ENCODE measurements at regions not wholly inside any gene's neighbourhood (a gene's known extent, or its start where the extent isn't known, plus 50 kb on each side); places are given as distances from the start of the nearest gene placed in this dataset.

DNA sequence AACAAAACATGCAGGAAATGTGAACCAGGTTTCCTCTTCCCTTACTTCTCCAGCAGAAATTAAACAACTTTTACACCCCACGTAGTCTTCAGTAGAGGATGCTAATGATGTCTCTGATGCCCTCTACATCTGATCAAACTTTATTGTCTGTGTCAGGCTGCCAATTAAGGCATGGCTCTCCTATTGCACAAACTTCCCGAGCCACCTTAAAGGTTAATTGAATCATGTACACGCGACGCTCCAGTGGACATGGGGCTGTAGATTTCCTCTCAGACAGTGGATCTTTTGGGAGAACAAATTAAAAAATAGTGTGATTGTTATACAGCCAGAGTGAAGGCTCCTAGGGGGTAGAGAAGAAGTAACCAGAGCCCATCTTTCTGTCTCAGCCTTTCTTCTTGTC is 301.6 kb downstream of the SMAD2 start:
- no peak overlapping the region for H3K4me3 ChIP-seq (ENCODE audit: control insufficient read depth, low read depth, low read length)
- DNase-seq (ENCODE audit: low read depth) = no peak
- TF ChIP-seq, protein P1, sequence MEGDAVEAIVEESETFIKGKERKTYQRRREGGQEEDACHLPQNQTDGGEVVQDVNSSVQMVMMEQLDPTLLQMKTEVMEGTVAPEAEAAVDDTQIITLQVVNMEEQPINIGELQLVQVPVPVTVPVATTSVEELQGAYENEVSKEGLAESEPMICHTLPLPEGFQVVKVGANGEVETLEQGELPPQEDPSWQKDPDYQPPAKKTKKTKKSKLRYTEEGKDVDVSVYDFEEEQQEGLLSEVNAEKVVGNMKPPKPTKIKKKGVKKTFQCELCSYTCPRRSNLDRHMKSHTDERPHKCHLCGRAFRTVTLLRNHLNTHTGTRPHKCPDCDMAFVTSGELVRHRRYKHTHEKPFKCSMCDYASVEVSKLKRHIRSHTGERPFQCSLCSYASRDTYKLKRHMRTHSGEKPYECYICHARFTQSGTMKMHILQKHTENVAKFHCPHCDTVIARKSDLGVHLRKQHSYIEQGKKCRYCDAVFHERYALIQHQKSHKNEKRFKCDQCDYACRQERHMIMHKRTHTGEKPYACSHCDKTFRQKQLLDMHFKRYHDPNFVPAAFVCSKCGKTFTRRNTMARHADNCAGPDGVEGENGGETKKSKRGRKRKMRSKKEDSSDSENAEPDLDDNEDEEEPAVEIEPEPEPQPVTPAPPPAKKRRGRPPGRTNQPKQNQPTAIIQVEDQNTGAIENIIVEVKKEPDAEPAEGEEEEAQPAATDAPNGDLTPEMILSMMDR (conservative IDR thresholded peaks at IDR 0.05; ENCODE audit: control insufficient read depth, insufficient read depth, low read depth, low read length) = no peak

DNA sequence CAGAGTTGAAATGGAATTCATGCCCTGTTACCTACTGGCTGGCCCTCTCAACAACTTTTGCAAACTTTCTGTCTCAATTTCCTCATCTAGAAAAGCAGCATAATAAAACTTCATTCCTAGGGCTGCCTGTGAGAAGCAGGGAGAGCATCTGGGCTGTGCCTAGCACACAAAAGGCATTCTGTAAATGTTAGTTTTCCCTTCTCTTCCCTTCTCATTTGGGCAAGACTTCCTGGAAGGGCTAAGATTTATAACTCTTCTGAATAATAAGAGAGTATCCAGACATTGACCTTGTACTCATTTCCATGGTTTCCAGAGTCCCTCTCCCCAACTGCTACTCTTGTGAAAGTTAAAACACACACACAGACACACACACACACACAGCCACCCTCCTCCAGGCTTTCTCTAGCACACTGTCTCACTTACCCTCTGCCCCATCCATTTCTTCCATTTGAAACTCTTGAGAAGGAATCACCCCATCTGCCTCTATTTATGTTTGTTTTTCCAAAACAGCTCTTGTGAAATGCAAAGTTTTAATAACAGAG is 302.1 kb downstream of the SMAD2 start:
- TF ChIP-seq, protein P1 (conservative IDR thresholded peaks at IDR 0.05; ENCODE audit: control insufficient read depth, insufficient read depth, low read depth, low read length) = no peak
- DNase-seq (ENCODE audit: low read depth) = no peak
- H3K4me3 ChIP-seq (ENCODE audit: control insufficient read depth, low read depth, low read length) = no peak overlapping the region

DNA sequence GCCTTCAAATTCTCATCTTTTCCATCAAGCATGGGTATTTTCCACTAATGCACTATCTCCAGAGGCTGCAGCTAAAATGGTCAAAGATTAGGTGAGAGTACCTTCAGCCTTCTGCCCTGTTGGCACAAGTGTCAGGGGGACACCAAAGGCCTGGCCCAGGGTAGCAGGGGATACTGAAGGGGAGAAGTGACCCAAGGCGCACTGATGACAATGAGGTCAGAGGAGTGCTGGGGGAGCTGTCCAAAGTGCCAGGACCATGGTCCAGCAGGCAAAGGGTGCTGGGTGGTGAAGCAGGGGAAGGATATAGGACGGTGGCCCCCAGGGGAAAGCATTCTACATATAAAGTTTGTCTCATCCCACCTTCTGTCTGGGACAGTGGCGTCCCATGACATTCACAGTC is 303.4 kb downstream of the SMAD2 start:
- TF ChIP-seq, protein P1 (conservative IDR thresholded peaks at IDR 0.05; ENCODE audit: control insufficient read depth, insufficient read depth, low read depth, low read length) = no peak
- no peak for DNase-seq (ENCODE audit: low read depth)
- no peak overlapping the region for H3K4me3 ChIP-seq (ENCODE audit: control insufficient read depth, low read depth, low read length)

DNA sequence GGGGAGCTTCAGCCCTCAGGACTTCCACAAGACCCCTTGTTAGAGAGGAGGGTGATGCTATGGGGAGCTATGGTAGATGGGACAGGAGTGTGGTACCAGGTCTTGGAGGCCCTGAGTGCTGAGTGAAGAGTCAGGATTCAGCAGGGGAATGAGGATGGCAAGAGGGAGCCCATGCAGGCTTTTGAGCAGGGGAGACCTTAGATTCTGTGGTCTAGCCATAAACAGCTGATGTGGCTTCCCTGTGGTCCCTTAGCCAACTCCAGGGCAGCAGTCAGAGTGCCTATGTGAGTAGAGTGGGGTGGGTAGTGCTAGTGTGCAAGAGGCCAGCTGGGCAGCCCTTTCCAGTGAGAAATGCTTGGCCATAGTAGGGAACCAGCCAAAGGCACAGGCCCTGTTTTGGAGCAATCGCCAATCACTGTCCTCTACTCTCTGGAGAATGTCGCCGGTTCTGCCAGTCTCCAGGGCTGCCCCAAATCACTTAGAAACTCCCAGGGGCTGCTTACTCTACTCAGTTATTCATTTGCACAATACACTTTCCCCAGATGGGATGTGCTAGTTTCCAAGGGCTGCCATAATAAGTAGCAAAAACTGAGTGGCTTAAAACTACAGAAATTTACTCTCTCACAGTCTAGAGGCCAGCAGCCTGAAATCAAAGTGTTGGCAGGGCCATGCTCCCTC is 310.5 kb downstream of the SMAD2 start:
- TF ChIP-seq, protein P1 (conservative IDR thresholded peaks at IDR 0.05; ENCODE audit: control insufficient read depth, insufficient read depth, low read depth, low read length) = no peak
- no peak overlapping the region for H3K4me3 ChIP-seq (ENCODE audit: control insufficient read depth, low read depth, low read length)
- no peak for DNase-seq (ENCODE audit: low read depth)

DNA sequence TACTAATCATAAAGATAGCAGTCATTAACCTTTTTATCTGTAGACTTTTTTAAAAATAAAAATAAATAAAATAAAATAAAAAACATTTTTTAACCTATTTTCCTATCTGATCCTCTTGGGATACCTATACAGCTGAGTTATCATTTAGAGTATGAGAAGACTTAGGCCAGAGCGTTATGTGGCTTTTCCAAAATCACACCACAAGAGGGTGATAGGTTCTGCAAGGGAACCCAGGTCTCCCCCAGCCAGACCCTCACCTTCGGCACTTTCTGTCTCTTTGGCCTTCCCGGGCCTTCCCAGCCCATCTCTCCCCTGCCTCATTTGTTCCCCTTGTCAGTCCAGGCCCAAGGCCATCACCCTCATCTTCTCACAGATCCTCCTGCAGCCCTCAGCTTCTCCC is 311.7 kb downstream of the SMAD2 start:
- H3K4me3 ChIP-seq (ENCODE audit: control insufficient read depth, low read depth, low read length) = no peak overlapping the region
- TF ChIP-seq, protein P1 (conservative IDR thresholded peaks at IDR 0.05; ENCODE audit: control insufficient read depth, insufficient read depth, low read depth, low read length) = no peak

DNA sequence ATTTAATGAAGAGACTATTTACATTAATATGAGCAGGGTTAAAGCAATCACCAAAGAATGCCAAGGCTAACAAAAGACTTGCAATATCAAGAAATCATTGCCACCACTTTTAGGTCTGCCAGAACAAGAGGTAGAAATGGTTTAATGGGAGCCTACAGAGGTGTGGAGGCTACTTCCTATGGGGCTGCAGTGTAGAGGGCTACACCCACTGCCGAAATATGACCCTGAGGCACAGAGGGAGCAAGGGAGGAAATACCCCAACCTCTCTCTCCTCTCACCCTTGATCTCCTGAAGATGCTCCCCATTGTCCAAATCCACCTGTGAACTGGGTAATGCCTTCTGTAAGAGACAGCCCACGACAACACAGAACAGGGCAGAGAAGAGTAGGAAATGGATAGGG is 315.4 kb downstream of the SMAD2 start:
- no peak overlapping the region for H3K4me3 ChIP-seq (ENCODE audit: control insufficient read depth, low read depth, low read length)
- TF ChIP-seq, protein P1 (conservative IDR thresholded peaks at IDR 0.05; ENCODE audit: control insufficient read depth, insufficient read depth, low read depth, low read length) = no peak
- no peak for DNase-seq (ENCODE audit: low read depth)

More for the DNA sequence above, 311.7 kb downstream of the SMAD2 start:
- DNase-seq (ENCODE audit: low read depth) = no peak
